ENCODE measurements at regions not wholly inside any gene's neighbourhood (a gene's known extent, or its start where the extent isn't known, plus 50 kb on each side); places are given as distances from the start of the nearest gene placed in this dataset.

DNA sequence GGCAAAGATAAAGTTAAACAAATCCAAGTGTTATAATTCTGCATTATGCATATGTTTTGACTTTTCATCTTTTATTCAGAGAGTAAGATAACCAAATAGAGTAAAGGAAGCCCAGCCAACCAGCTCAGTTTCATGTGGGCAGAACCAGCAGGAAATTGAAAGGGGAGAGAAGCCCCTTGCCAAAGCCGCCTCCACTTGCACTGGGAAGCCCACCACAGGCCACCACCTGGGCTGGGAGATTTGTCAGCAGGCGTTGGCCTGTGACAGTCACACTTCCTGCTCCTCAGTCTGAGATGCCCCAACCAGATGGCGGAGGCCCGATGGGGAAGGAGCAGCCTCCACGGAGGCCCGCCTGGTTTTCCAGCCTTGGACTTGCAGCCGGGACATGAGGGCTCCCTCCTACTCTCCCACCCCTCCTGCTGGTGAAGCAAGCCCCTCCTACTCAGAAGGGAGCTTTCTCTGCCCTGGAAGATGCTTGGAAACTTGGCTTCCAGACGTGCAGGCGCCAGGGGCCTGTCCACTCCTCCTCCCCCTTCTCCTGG, 166.8 kb upstream of the SULF2 start:
- TF ChIP-seq, protein P1, sequence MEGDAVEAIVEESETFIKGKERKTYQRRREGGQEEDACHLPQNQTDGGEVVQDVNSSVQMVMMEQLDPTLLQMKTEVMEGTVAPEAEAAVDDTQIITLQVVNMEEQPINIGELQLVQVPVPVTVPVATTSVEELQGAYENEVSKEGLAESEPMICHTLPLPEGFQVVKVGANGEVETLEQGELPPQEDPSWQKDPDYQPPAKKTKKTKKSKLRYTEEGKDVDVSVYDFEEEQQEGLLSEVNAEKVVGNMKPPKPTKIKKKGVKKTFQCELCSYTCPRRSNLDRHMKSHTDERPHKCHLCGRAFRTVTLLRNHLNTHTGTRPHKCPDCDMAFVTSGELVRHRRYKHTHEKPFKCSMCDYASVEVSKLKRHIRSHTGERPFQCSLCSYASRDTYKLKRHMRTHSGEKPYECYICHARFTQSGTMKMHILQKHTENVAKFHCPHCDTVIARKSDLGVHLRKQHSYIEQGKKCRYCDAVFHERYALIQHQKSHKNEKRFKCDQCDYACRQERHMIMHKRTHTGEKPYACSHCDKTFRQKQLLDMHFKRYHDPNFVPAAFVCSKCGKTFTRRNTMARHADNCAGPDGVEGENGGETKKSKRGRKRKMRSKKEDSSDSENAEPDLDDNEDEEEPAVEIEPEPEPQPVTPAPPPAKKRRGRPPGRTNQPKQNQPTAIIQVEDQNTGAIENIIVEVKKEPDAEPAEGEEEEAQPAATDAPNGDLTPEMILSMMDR (conservative IDR thresholded peaks at IDR 0.05; ENCODE audit: low read depth, low read length), result no peak
- TF ChIP-seq EZH2 (IDR thresholded peaks at IDR 0.05; ENCODE audit: borderline replicate concordance, low read depth, low read length, poor library complexity, severe bottlenecking), result no peak

All from A673 (cell line).